Suprapubic skin (tissue), 4 donors: ENCODE measurements at regions not wholly inside any gene's neighbourhood (a gene's known extent, or its start where the extent isn't known, plus 50 kb on each side); places are given as distances from the start of the nearest gene placed in this dataset.

ENCODE experiments used
- DNase-seq, 2 donors: peaks; one replicate each; pipeline ENCODE4 v3.0.0-alpha.2; 2019; ENCODE audit warnings: low spot score in 2 of 2
- H3K27ac ChIP-seq: fragments of 200-600 bp; sonication (generic); one replicate; pipeline ENCODE4 v1.5.1; 2019
- H3K27me3 ChIP-seq: fragments of 200-600 bp; sonication (generic); one replicate; pipeline ENCODE4 v1.5.1; 2019
- H3K36me3 ChIP-seq: fragments of 200-600 bp; sonication (generic); one replicate; pipeline ENCODE4 v1.5.1; 2019
- H3K4me1 ChIP-seq: fragments of 200-600 bp; sonication (generic); one replicate; pipeline ENCODE4 v1.5.1; 2019
- H3K4me3 ChIP-seq: fragments of 200-600 bp; sonication (generic); one replicate; pipeline ENCODE4 v1.5.1; 2019; ENCODE audit warnings: mild to moderate bottlenecking
- H3K9me3 ChIP-seq: fragments of 200-600 bp; sonication (generic); one replicate; pipeline ENCODE4 v1.5.1; 2019
- EP300 ChIP-seq: sonication (generic); formaldehyde crosslinking; IDR thresholded peaks from one replicate; pipeline ENCODE4 v1.6.1; 2017; ENCODE audit warnings: antibody characterized with exemption
- POLR2A ChIP-seq, 2 donors: fragments of 450-650 bp; IDR thresholded peaks; one replicate each; pipeline ENCODE4 v1.6.1; 2017; ENCODE audit warnings: antibody characterized with exemption in 2 of 2, mild to moderate bottlenecking in 2 of 2, moderate library complexity in 2 of 2
- POLR2AphosphoS5 ChIP-seq, 3 donors: sonication (generic); formaldehyde crosslinking; IDR thresholded peaks; one replicate each; pipeline ENCODE4 v1.6.1; 2017; ENCODE audit warnings: antibody characterized with exemption in 3 of 3
- WGBS: methylation state at CpG from one replicate; pipeline ENCODE4 v1.1.5; 2018; 5-methylcytosine and 5-hydroxymethylcytosine counted together
- TF ChIP-seq, protein P1 (sequence below), 2 donors: fragments of 200-600 bp in 1 of 2; fragments of 450-650 bp in 1 of 2; sonication (generic) in 1 of 2; IDR thresholded peaks; one replicate each; pipeline ENCODE4 v1.5.1; 2016 to 2019; ENCODE audit warnings: antibody characterized with exemption in 2 of 2, mild to moderate bottlenecking in 1 of 2, moderate library complexity in 1 of 2

DNA sequence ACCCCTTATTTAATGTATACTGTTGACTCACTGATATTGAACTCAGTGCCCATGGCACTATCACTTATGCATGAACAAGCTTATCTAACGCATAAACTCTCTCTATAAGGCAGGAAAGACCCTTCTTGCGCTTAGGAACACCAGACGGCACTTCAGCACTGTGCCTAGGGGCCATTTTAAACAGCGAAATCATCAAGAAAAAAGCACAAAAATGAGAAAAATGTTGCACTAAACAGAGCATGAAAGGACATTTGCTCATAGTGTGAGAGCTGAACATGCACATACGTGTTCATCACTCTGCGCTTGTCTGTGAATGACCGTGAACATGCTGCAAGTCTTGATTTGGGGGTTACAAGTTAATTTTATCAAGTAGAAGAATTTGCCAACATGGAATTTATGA is 109.6 kb downstream of the WDR11 start:
- DNase-seq = no peak
- TF ChIP-seq POLR2A (IDR thresholded peaks at IDR 0.05) (no peak), POLR2AphosphoS5 (IDR thresholded peaks at IDR 0.05) (no peak), EP300 (no peak)
- TF ChIP-seq, protein P1, sequence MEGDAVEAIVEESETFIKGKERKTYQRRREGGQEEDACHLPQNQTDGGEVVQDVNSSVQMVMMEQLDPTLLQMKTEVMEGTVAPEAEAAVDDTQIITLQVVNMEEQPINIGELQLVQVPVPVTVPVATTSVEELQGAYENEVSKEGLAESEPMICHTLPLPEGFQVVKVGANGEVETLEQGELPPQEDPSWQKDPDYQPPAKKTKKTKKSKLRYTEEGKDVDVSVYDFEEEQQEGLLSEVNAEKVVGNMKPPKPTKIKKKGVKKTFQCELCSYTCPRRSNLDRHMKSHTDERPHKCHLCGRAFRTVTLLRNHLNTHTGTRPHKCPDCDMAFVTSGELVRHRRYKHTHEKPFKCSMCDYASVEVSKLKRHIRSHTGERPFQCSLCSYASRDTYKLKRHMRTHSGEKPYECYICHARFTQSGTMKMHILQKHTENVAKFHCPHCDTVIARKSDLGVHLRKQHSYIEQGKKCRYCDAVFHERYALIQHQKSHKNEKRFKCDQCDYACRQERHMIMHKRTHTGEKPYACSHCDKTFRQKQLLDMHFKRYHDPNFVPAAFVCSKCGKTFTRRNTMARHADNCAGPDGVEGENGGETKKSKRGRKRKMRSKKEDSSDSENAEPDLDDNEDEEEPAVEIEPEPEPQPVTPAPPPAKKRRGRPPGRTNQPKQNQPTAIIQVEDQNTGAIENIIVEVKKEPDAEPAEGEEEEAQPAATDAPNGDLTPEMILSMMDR (IDR thresholded peaks at IDR 0.05) = no peak
- Histone ChIP-seq H3K27ac (no peak overlapping the region), H3K4me3 (no peak overlapping the region), H3K9me3 (no peaks in the 10 kb centered on the region), H3K27me3 (no peaks in the 10 kb centered on the region), H3K4me1 (peaks cover 14% of the 10 kb centered on the region), H3K36me3 (no peaks in the 10 kb centered on the region)
- 94% methylated on average over 7 of the region's 7 CpGs for WGBS

DNA sequence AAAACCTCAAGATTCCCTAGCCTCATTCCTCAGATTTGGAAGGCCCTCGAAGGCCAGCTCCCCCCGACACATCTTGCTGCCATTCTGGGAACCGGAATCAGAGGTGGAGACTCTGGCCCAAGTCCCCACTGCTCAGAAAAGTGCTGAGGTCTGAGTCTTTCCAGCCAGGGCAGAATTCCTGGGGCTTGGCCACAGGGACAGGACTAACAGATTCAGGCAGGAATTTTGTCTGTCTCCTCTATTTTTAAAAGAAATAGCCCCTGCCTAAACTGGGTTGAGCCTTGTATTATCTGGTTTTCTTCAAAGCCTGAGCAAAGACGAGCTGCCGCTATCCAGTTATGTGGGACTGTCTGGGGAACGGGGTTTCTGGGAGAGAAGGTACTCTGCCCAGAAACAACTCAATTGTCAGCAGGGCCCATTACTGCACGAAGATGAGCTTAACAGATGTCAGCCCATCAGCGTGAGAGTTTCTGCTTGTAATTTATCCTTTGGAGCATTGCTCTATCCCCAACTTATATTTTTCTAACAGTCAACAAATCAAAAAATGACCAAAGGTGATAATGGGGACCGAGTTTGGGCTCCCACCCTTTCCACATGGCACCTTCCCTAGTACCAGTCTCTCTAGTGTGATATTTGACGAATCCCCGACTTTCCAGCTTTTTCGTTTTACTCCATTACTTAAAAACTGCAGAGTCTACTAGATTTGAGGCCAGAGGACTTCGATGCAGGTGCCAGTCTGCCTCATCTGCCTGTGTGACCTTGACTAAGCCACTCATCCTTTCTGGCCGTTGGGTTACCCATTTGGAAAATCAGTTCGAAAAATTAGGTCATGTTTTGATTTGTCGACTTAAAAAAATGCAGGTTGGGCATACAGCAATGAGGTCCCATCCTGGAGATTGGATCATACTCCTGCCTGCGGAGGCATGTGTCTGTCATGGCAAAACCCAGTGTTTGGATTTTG is 110.9 kb downstream of the WDR11 start:
- H3K36me3 ChIP-seq = no peaks in the 10 kb centered on the region
- H3K27ac ChIP-seq = no peak overlapping the region
- TF ChIP-seq POLR2AphosphoS5 (IDR thresholded peaks at IDR 0.05) (no peak), POLR2A (IDR thresholded peaks at IDR 0.05) (no peak), EP300 (no peak)
- TF ChIP-seq, protein P1 (IDR thresholded peaks at IDR 0.05) = no peak
- 55% methylated on average over 17 of the region's 17 CpGs for WGBS
- H3K9me3 ChIP-seq = no peaks in the 10 kb centered on the region
- no peak for DNase-seq
- H3K4me1 ChIP-seq = peaks cover 14% of the 10 kb centered on the region
- no peak overlapping the region for H3K4me3 ChIP-seq
- H3K27me3 ChIP-seq = no peaks in the 10 kb centered on the region

DNA sequence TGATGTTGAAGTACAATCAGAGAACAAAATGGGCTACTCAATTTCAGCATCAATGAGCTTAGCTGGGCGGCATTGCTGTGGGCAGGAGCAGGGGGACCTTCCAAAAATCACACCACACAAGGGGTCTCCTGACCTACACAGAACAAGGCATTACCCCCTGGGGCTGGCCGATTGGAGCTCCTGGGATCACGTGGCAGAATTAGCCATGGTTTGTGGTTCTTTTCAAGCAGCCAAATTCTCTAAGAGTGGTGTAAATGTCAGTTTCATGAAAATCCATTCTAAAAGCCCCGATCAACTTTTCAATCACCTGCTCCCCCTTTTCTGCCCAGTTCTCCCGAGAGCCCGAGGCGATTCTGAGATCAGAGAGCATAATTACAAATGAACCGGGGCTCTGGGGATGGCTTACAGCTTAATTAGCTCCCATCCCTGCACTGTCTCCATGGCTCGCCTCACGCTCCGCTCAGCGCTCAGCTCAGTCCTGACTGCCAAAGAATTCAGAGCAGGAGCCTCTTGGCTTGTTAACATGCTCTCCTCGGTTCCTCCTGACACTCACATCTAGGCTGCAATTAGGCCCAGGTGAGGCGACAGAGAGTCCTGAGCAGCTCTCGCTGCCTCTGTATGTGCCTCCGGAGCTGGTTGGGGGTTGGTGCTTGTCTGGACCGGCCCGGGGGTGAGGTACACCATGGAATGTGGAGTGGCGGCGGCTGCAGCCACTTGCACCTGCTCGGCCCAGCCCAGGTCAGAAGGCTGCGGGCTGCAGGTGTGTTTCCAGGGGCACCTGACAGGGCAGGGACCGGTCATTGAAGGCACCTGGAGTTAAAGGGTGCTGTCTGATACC is 111.8 kb downstream of the WDR11 start:
- no peak overlapping the region for H3K27ac ChIP-seq
- no peak for DNase-seq
- WGBS = 23% methylated on average over 23 of the region's 23 CpGs
- no peaks in the 10 kb centered on the region for H3K36me3 ChIP-seq
- H3K4me3 ChIP-seq = no peak overlapping the region
- no peaks in the 10 kb centered on the region for H3K9me3 ChIP-seq
- H3K4me1 ChIP-seq = peaks cover 14% of the 10 kb centered on the region
- no peaks in the 10 kb centered on the region for H3K27me3 ChIP-seq
- TF ChIP-seq EP300 (no peak), POLR2AphosphoS5 (IDR thresholded peaks at IDR 0.05) (no peak), POLR2A (IDR thresholded peaks at IDR 0.05) (no peak)
- TF ChIP-seq, protein P1 (IDR thresholded peaks at IDR 0.05) = no peak

DNA sequence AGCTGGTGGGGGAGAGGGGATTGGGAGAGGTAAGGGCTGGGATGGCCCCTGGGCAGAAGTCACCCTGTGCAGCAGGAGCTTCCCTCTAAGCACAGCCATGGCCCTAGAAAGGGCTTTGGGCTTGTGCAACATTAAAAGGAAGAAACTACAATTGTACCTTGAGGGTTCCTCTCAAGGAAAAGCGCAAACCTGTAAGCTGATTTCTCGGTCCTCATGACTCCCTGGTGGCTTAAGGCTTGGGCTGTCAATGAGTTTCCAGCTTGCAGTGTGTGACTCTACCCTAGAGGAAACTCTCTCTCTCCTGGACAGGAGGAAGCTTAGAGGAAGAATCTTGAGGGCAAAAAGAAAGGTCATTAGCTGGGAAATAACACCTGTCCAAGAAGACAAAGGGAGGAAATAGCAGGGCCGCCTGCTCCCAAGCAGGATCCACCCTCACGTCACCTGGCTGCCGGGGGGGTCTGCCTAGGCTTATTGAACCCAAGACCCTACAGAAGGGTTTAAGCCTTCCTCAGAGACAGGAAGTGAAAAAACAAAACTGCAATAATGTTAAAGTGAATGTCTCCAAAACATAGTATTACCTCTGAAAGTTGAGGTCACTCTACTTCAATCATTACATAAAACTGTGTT is 112.5 kb downstream of the WDR11 start:
- Histone ChIP-seq H3K9me3 (no peaks in the 10 kb centered on the region), H3K4me3 (no peak overlapping the region), H3K4me1 (peaks cover 14% of the 10 kb centered on the region), H3K27me3 (no peaks in the 10 kb centered on the region), H3K27ac (no peak overlapping the region), H3K36me3 (no peaks in the 10 kb centered on the region)
- WGBS = 79% methylated on average over 5 of the region's 5 CpGs
- TF ChIP-seq, protein P1 (IDR thresholded peaks at IDR 0.05) = no peak
- no peak for DNase-seq

DNA sequence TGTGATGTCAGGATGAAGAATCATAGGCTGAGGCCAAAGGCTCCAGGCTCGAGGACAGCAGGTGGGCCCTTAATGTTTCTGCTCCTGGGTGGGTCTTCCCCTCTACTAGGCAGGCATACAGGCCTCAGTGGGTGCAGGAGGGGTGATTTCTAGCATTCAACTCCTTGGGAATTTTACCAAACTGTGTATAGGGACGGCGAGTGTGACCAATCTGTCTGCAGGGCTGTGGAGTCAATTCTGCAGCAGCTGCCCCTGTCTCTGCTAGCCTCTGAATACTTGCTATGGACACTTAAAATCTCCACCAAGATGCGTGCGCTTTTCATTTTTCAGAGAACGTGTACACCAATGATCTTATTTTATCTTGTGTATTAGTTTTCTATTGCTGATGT is 115.5 kb downstream of the WDR11 start:
- 87% methylated on average over 6 of the region's 6 CpGs for WGBS
- Histone ChIP-seq H3K9me3 (no peaks in the 10 kb centered on the region), H3K4me1 (peaks cover 14% of the 10 kb centered on the region), H3K27me3 (no peaks in the 10 kb centered on the region), H3K27ac (no peak overlapping the region), H3K36me3 (no peaks in the 10 kb centered on the region), H3K4me3 (no peak overlapping the region)
- no peak for DNase-seq
- TF ChIP-seq, protein P1 (IDR thresholded peaks at IDR 0.05) = no peak
- TF ChIP-seq POLR2AphosphoS5 (IDR thresholded peaks at IDR 0.05) = no peak
- no peak for TF ChIP-seq POLR2A (IDR thresholded peaks at IDR 0.05)
- TF ChIP-seq EP300 = no peak
